Esophagus muscularis mucosa (tissue), 3 donors: ENCODE measurements at regions not wholly inside any gene's neighbourhood (a gene's known extent, or its start where the extent isn't known, plus 50 kb on each side); places are given as distances from the start of the nearest gene placed in this dataset.

Experiments
- POLR2A ChIP-seq: fragments of 450-650 bp; IDR thresholded peaks from one replicate; pipeline ENCODE4 v1.6.1; 2017; ENCODE audit warnings: antibody characterized with exemption, moderate library complexity, mild to moderate bottlenecking, low read depth
- TF ChIP-seq, protein P1 (sequence below), 3 experiments: fragments of 200-600 bp in 2 of 3; fragments of 450-650 bp in 1 of 3; sonication (generic) in 2 of 3; IDR thresholded peaks; one replicate each; pipeline ENCODE4 v1.5.1; 2017 to 2019; ENCODE audit warnings: antibody characterized with exemption in 3 of 3, mild to moderate bottlenecking in 2 of 3, moderate library complexity in 1 of 3

DNA sequence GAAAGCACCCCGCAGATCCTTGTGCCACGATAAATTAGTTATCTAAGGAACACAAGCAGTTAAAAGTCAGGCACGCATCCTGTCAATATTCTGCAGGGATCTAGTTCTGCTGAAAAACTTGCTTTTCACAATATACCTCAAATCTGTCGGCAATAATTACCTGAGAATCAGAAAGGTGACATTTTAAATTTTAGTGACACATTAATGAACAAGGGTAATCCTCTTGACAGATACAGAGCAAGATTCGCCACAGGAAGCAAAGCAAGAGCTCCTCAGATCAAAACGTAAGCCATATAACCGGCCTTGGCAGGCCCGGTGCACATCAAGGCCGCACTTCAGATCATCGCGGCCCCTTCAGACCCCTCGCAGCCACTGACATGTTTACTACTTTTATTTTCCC is 185.7 kb downstream of the ATPSCKMT start:
- TF ChIP-seq, protein P1, sequence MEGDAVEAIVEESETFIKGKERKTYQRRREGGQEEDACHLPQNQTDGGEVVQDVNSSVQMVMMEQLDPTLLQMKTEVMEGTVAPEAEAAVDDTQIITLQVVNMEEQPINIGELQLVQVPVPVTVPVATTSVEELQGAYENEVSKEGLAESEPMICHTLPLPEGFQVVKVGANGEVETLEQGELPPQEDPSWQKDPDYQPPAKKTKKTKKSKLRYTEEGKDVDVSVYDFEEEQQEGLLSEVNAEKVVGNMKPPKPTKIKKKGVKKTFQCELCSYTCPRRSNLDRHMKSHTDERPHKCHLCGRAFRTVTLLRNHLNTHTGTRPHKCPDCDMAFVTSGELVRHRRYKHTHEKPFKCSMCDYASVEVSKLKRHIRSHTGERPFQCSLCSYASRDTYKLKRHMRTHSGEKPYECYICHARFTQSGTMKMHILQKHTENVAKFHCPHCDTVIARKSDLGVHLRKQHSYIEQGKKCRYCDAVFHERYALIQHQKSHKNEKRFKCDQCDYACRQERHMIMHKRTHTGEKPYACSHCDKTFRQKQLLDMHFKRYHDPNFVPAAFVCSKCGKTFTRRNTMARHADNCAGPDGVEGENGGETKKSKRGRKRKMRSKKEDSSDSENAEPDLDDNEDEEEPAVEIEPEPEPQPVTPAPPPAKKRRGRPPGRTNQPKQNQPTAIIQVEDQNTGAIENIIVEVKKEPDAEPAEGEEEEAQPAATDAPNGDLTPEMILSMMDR (IDR thresholded peaks at IDR 0.05) = no peak
- no peak for TF ChIP-seq POLR2A
